Left ventricle myocardium inferior (tissue), 1 donor: ENCODE measurements at regions not wholly inside any gene's neighbourhood (a gene's known extent, or its start where the extent isn't known, plus 50 kb on each side); places are given as distances from the start of the nearest gene placed in this dataset.

Source experiments
- DNase-seq: peaks from one replicate; pipeline ENCODE4 v3.0.0-alpha.2; 2020
- H3K27ac ChIP-seq: fragments of 200-600 bp; replicated peaks from 2 replicates; pipeline ENCODE4 v1.8.0; 2021
- H3K27me3 ChIP-seq: fragments of 200-600 bp; 2 replicates; pipeline ENCODE4 v1.8.0; 2021; ENCODE audit warnings: low read depth
- H3K36me3 ChIP-seq: fragments of 200-600 bp; 2 replicates; pipeline ENCODE4 v1.8.0; 2021
- H3K4me1 ChIP-seq: fragments of 200-600 bp; 2 replicates; pipeline ENCODE4 v1.8.0; 2021
- H3K4me3 ChIP-seq: fragments of 200-600 bp; 2 replicates; pipeline ENCODE4 v1.8.0; 2021; ENCODE audit warnings: mild to moderate bottlenecking, moderate library complexity
- H3K9me3 ChIP-seq: fragments of 200-600 bp; replicated peaks from 2 replicates; pipeline ENCODE4 v1.8.0; 2021
- intact Hi-C: fragments of 100-400 bp; cut with micrococcal nuclease; formaldehyde crosslinking; loops from one replicate; pipeline ENCODE4 v1.11.0; 2022
- TF ChIP-seq, protein P1 (sequence below): fragments of 200-600 bp; IDR thresholded peaks from 2 replicates; pipeline ENCODE4 v1.8.0; 2021; ENCODE audit warnings: antibody characterized with exemption, mild to moderate bottlenecking, borderline replicate concordance
- donor health status: DM: no; HTN: yes; CAD: no; lungs with severe emphysema.

DNA sequence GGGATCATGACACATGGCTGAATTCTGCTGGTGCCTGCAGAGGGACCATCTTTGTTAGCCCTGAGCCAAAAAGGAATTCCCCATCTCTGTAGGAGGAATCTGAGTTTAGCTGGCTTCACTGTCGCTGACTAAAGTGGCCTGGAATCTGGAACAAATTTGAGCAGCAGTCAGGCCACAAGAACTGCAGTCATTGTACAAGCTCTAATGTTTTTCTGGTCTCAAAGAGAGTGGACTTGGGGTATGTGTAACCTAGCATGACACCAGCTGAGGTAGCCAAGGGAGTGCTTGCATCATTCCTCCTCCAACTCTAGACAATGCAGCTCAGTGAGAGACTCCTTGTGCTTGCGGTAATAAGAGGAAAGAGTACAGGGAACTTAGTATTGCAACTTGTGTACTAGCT is 539.1 kb upstream of the LRRTM4 start:
- Histone ChIP-seq H3K27ac (no peak overlapping the region), H3K9me3 (peaks cover 6% of the 10 kb centered on the region), H3K27me3 (no peaks in the 10 kb centered on the region), H3K4me3 (no peak overlapping the region), H3K36me3 (no peaks in the 10 kb centered on the region), H3K4me1 (no peaks in the 10 kb centered on the region)
- TF ChIP-seq, protein P1, sequence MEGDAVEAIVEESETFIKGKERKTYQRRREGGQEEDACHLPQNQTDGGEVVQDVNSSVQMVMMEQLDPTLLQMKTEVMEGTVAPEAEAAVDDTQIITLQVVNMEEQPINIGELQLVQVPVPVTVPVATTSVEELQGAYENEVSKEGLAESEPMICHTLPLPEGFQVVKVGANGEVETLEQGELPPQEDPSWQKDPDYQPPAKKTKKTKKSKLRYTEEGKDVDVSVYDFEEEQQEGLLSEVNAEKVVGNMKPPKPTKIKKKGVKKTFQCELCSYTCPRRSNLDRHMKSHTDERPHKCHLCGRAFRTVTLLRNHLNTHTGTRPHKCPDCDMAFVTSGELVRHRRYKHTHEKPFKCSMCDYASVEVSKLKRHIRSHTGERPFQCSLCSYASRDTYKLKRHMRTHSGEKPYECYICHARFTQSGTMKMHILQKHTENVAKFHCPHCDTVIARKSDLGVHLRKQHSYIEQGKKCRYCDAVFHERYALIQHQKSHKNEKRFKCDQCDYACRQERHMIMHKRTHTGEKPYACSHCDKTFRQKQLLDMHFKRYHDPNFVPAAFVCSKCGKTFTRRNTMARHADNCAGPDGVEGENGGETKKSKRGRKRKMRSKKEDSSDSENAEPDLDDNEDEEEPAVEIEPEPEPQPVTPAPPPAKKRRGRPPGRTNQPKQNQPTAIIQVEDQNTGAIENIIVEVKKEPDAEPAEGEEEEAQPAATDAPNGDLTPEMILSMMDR, result no peak
- intact Hi-C loops, result no loop called here
- no peak for DNase-seq

DNA sequence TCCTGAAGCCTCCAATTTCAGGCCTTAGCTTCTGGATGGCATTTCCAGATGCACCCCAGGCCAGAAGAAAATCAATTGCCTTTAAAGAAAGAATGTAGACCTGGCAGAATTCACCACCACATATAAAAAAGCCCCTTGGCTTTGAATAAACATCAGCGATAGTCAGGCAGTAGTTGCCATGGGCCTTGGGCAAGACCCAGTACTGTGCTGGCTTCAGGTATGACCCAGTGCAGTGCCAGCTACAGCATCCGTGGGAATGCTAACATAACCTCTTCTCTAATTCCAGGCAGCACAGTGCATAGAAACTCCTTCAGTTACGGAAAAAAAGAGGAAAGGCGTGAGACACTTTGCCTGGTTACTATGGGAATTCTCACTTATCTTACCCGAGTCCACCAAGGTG is 539.6 kb upstream of the LRRTM4 start:
- H3K36me3 ChIP-seq, result no peaks in the 10 kb centered on the region
- TF ChIP-seq, protein P1, result no peak
- H3K4me1 ChIP-seq, result no peaks in the 10 kb centered on the region
- peaks cover 3% of the 10 kb centered on the region for H3K9me3 ChIP-seq
- H3K4me3 ChIP-seq, result no peak overlapping the region
- intact Hi-C loops, result no loop called here
- DNase-seq, result no peak
- H3K27me3 ChIP-seq, result no peaks in the 10 kb centered on the region
- no peak overlapping the region for H3K27ac ChIP-seq

DNA sequence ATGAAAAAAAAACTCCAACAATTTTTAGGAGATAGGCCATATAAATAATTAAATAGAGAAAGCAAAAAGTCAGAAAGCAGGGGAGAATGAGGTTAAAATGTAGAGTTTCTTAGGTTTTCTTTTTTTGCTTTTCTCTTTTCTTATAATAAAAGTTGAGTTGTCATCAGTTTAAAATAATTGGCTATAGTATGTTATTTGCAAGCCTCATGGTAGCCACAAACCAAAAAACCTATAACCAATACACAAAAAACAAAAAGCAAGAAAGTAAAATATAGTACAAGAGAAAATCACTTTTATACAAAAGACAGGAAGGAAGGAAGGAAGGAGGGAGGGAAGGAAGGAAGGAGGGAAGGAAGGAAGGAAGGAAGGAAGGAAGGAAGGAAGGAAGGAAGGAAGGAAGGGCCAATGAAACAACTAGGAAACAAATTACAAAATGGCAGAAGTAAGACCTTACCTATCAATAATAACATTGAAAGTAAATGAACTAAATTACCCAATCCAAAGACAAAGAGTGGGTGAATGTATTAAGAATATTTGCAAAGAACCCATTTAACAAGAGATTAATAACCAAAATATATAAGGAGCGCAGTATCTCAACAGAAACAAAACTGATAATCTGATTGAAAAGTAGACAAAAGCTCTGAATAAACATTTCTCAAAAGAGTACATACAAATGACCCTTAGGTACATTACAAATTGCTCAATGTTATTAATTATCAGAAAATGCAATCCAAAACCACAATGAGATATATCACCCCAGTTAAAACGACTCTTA is 541.3 kb upstream of the LRRTM4 start:
- Histone ChIP-seq H3K36me3 (no peaks in the 10 kb centered on the region), H3K9me3 (no peaks in the 10 kb centered on the region), H3K4me1 (no peaks in the 10 kb centered on the region), H3K27ac (no peak overlapping the region), H3K27me3 (no peaks in the 10 kb centered on the region), H3K4me3 (no peak overlapping the region)
- intact Hi-C loops, result no loop called here
- TF ChIP-seq, protein P1, result no peak
- DNase-seq, result no peak

DNA sequence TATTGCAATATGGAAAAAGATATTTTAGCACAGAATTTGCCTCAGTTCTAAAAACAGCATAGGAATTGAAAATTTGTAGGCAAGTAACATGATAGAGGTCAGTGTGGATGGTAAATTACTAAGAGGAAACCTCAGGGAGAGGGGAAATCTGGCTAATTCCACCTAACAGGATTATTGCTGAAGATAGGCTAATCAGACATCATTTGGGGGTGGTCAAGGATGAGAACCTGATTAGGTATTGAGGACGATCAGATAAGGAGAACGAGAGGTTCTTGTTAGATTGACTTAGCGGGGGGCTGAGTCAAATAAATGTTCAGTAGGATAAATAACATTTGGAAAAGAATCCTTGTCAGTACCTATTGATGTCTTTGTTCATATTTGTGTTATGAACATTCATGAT is 543.2 kb upstream of the LRRTM4 start:
- intact Hi-C loops, result no loop called here
- H3K4me1 ChIP-seq, result no peaks in the 10 kb centered on the region

DNA sequence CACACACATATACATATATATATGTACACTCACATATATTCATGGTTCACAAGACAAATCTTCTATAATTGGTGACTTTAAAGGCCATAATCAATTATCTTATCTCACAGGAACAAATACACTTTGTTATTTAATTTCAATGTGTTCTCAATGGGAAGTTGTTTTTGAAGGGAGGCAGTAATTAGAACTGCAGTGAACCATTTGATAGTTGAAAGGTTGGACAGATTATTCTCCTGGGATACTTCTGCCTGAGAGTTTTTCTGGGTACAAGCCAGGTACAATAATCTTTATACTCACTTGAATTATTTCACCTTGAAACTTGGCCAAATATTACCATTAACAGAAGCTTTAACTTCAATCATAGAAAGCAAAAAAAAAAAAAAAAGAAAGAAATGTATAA is 546.6 kb upstream of the LRRTM4 start:
- no peak for DNase-seq
- Histone ChIP-seq H3K27me3 (no peaks in the 10 kb centered on the region), H3K9me3 (no peaks in the 10 kb centered on the region), H3K36me3 (no peaks in the 10 kb centered on the region), H3K4me1 (no peaks in the 10 kb centered on the region), H3K4me3 (no peak overlapping the region), H3K27ac (no peak overlapping the region)
- TF ChIP-seq, protein P1, result no peak
- intact Hi-C loops, result no loop called here

More for the DNA sequence above, 543.2 kb upstream of the LRRTM4 start:
- H3K4me3 ChIP-seq, result no peak overlapping the region
- DNase-seq, result no peak
- H3K9me3 ChIP-seq, result no peaks in the 10 kb centered on the region
- TF ChIP-seq, protein P1, result no peak
- H3K36me3 ChIP-seq, result no peaks in the 10 kb centered on the region
- no peaks in the 10 kb centered on the region for H3K27me3 ChIP-seq
- no peak overlapping the region for H3K27ac ChIP-seq
